Naive thymus-derived CD8-positive, alpha-beta T cell (primary cell): ENCODE measurements at regions not wholly inside any gene's neighbourhood (a gene's known extent, or its start where the extent isn't known, plus 50 kb on each side); places are given as distances from the start of the nearest gene placed in this dataset.
"Not testable (repeated sequence)": the region's sequence is repeated elsewhere in the genome, so short reads cannot be mapped to it uniquely, and the experiment has no call there.

Experiments
- ATAC-seq, 2 donors: fragments of 150-1000 bp; cut with Tn5 transposase in 1 of 2; sonication (Bioruptor Pico), chemical (Tn5 transposase) in 1 of 2; 1 replicate in 1 of 2; 2 replicates in 1 of 2; pipeline ENCODE4 v1.10.0; 2021; ENCODE audit warnings: mild to moderate bottlenecking in 2 of 2, moderate library complexity in 2 of 2
- POLR2A ChIA-PET: fragments of 350-600 bp; sonication (Branson Sonifier 250); formaldehyde crosslinking; loops from one replicate; lab custom pipeline; 2021; ENCODE audit warnings: antibody characterized with exemption; lab: Charles Lee
- DNase-seq, 10 donors: peaks; one replicate each; pipeline versions ENCODE4 v3.0.0 to v3.0.0-alpha.2; 2020 to 2022
- H3K27ac Mint-ChIP-seq, 10 donors: one replicate each; pipeline ENCODE4 v1.8.0; 2020 to 2022; ENCODE audit warnings: mild to moderate bottlenecking in 10 of 10, mixed read lengths in 10 of 10, moderate library complexity in 4 of 10, inconsistent platforms in 1 of 10
- H3K27me3 Mint-ChIP-seq, 5 donors: one replicate each; pipeline ENCODE4 v1.8.0; 2021 to 2022; ENCODE audit warnings: mixed read lengths in 5 of 5
- H3K36me3 Mint-ChIP-seq, 3 donors: one replicate each; pipeline ENCODE4 v1.8.0; 2020 to 2022; ENCODE audit warnings: mixed read lengths in 3 of 3, mild to moderate bottlenecking in 2 of 3, inconsistent platforms in 1 of 3
- H3K4me1 Mint-ChIP-seq, 4 donors: one replicate each; pipeline ENCODE4 v1.8.0; 2021 to 2022; ENCODE audit warnings: mixed read lengths in 4 of 4
- H3K4me3 Mint-ChIP-seq, 10 donors: one replicate each; pipeline ENCODE4 v1.8.0; 2020 to 2022; ENCODE audit warnings: mild to moderate bottlenecking in 10 of 10, mixed read lengths in 10 of 10, moderate library complexity in 6 of 10, inconsistent platforms in 1 of 10
- H3K9me3 Mint-ChIP-seq, 9 donors: one replicate each; pipeline ENCODE4 v1.8.0; 2020 to 2022; ENCODE audit warnings: mixed read lengths in 9 of 9, mild to moderate bottlenecking in 3 of 9, inconsistent platforms in 1 of 9, moderate library complexity in 1 of 9

DNA sequence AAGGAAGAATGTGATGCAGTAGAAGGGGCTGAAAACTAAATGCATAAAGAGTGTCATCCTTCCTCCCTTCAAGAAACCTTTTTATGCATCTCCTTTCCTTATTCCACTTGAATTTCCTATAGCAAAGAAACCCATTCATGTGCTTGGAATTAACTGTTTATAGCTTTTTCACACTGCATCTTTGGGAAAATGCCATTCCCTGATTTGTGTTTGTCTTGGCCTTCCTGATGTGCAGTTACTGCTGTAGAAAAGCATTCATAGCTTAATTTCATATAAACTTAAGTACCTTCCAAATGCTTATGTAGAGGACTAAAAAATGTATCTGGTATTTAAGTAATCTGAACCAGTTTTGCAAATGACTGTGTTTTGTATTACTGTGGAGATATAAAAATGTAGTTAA lies 61.8 kb downstream of the SDR9C7 start:
- Mint-ChIP-seq H3K9me3 (peaks cover 0 to 10% (median 2%) of the 10 kb centered on the region in 9 donors), H3K27ac (no peak overlapping the region), H3K27me3 (peaks cover 6 to 20% (median 8%) of the 10 kb centered on the region in 5 donors), H3K4me3 (no peak overlapping the region), H3K36me3 (peaks cover 0 to 13% (median 6%) of the 10 kb centered on the region in 3 donors), H3K4me1 (no peaks in the 10 kb centered on the region)
- DNase-seq: no peak
- ATAC-seq: no peak
- POLR2A ChIA-PET: no interaction called here

DNA sequence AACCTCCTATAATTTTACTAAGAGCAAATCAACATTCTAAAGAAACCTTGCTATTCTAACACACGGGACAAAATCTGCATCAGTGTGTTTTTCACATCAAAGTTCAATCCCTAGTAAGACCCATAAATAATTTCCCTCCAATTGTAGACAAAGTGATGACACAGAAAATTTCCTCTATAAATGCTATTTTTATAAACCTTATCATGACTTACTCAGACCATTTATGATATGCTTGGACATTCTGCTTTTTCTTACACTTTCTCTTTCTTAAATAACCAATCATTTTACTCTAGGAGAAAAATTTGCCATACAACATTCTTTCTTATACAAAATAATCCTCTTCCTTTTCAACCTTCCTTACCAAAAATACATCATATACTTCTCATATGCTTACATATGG lies 67.0 kb downstream of the SDR9C7 start:
- Mint-ChIP-seq H3K4me3 (no peak overlapping the region), H3K9me3 (peaks cover 0 to 55% (median 33%) of the 10 kb centered on the region in 9 donors), H3K27ac (no peak overlapping the region), H3K4me1 (no peaks in the 10 kb centered on the region), H3K27me3 (peaks cover 7 to 17% (median 10%) of the 10 kb centered on the region in 5 donors), H3K36me3 (peaks cover 2 to 36% (median 20%) of the 10 kb centered on the region in 3 donors)
- DNase-seq (no peak), ATAC-seq (no peak)
- POLR2A ChIA-PET: no interaction called here

DNA sequence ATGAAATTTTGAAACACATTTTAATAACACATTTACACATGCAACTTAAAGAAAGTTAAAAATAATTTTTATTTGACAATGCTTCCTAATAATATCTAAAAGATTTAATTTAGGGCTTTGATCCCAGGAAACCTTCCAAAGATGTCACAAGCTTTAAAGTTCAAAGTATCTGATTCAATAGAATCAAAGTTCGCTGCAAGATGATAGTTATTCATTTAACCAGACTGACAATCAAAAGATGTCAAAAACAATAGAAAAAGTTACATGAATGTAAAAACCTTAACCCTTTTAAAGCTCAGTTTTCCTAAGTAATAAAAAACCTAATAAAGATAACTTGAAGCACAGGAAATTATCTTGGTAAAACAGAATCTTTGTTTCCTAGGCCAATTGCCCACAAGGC lies 67.7 kb downstream of the SDR9C7 start:
- no peak overlapping the region for H3K27ac Mint-ChIP-seq
- no peak overlapping the region for H3K4me3 Mint-ChIP-seq
- peaks cover 2 to 41% (median 22%) of the 10 kb centered on the region in 3 donors for H3K36me3 Mint-ChIP-seq
- H3K4me1 Mint-ChIP-seq: no peaks in the 10 kb centered on the region
- H3K9me3 Mint-ChIP-seq: peaks cover 0 to 63% (median 37%) of the 10 kb centered on the region in 9 donors
- DNase-seq: no peak
- no peak for ATAC-seq
- POLR2A ChIA-PET: no interaction called here
- peaks cover 8 to 18% (median 15%) of the 10 kb centered on the region in 5 donors for H3K27me3 Mint-ChIP-seq

DNA sequence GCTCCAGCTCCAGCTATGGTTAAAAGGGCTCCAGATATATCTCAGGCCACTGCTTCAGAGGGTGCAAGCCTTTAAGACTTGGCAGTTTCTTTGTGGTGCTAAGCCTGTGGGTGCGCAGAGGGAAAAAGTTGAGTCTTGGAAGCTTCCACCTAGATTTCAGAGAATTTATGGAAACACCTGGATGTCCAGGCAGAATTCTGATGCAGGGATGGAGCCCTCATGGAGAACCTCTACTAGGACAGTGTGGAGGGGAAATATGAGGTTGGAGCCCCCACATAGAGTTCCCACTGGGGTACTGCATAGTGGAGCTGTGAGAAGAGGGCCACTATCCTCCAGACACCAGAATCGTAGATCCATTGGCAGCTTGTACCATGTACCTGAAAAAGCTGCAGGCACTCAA lies 69.9 kb downstream of the SDR9C7 start:
- H3K36me3 Mint-ChIP-seq: peaks cover 2 to 48% (median 23%) of the 10 kb centered on the region in 3 donors
- ATAC-seq (no peak), DNase-seq (no peak)
- peaks cover 11 to 29% (median 18%) of the 10 kb centered on the region in 5 donors for H3K27me3 Mint-ChIP-seq
- no peak overlapping the region for H3K4me3 Mint-ChIP-seq
- H3K27ac Mint-ChIP-seq: no peak overlapping the region
- POLR2A ChIA-PET: no interaction called here
- H3K4me1 Mint-ChIP-seq: no peaks in the 10 kb centered on the region
- H3K9me3 Mint-ChIP-seq: peaks cover 0 to 69% (median 41%) of the 10 kb centered on the region in 9 donors

DNA sequence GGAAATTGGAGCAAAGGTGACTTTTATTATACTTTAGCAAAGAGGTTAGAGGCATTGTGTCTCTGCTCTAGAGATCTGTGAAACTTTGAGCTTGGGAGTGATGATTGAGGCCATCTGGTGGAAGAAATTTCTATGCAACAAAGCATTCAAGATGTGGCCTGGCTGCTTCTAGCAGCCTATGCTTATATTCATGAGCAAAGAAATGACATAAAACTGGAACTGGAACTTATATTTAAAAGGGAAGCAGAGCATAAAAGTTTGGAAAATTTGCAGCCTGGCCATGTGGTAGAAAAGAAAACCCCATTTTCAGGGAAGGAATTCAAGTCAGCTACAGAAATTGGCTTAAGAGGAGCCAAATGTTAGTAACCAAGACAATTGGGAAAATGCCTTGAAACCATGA lies 70.4 kb downstream of the SDR9C7 start:
- POLR2A ChIA-PET: no interaction called here
- Mint-ChIP-seq H3K4me3 (no peak overlapping the region), H3K27ac (peak overlapping the region in 1 of 10 donors; percentile 58), H3K27me3 (peaks cover 11 to 28% (median 19%) of the 10 kb centered on the region in 5 donors), H3K4me1 (no peaks in the 10 kb centered on the region), H3K9me3 (peaks cover 0 to 69% (median 41%) of the 10 kb centered on the region in 9 donors), H3K36me3 (peaks cover 2 to 45% (median 23%) of the 10 kb centered on the region in 3 donors)
- DNase-seq: no peak
- ATAC-seq: no peak

DNA sequence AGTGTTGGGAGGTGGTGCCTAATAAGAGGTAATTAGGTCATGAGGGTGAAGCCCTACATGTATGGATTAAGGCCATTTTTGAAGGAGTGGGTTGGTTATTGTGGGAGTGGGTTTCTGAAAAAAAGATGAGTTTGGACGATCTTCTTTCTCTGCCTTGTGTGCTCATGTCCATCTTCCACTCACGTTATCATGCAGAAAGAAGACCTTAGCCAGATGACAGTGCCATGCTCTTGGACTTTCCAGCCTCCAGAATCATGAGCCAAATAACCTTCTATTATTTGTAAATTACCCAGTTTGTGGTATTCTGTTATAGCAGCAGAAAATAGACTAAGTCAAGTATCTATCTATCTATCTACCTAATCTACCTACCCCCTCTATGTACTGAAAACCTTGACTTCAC lies 71.9 kb downstream of the SDR9C7 start:
- Mint-ChIP-seq H3K9me3 (peaks cover 0 to 59% (median 37%) of the 10 kb centered on the region in 9 donors), H3K4me3 (no peak overlapping the region), H3K4me1 (no peaks in the 10 kb centered on the region), H3K36me3 (peaks cover 2 to 35% (median 21%) of the 10 kb centered on the region in 3 donors), H3K27ac (no peak overlapping the region), H3K27me3 (peaks cover 7 to 22% (median 17%) of the 10 kb centered on the region in 5 donors)
- DNase-seq: no peak
- ATAC-seq: no peak
- POLR2A ChIA-PET: no interaction called here

DNA sequence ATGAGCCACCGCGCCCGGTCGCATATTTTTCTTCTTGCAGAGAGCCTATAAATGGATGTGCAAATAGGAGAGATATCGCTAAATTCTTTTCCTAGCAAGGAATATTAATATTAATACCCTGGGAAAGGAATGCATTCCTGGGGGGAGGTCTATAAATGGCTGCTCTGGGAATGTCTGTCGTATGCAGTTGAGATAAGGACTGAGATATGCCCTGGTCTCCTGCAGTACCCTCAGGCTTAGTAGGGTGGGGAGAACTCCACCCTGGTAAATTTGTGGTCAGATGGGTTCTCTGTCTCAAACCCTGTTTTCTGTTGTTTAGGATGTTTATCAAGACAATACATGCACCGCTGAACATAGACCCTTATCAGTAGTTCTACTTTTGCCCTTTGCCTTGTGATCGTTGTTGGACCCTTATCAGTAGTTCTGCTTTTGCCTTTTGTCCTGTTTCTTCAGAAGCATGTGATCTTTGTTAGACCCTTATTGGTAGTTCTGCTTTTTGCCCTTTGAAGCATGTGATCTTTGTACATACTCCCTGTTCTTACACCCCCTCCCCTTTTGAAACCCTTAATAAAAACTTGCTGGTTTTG lies 80.7 kb downstream of the SDR9C7 start:
- H3K27me3 Mint-ChIP-seq: peaks cover 6 to 28% (median 14%) of the 10 kb centered on the region in 5 donors
- H3K4me1 Mint-ChIP-seq, H3K36me3 Mint-ChIP-seq, DNase-seq, H3K27ac Mint-ChIP-seq, ATAC-seq, POLR2A ChIA-PET: not testable (repeated sequence)
- H3K4me3 Mint-ChIP-seq: peak overlapping the region in 1 of 10 donors; percentile 7
- peaks cover 0 to 33% (median 9%) of the 10 kb centered on the region in 9 donors for H3K9me3 Mint-ChIP-seq

DNA sequence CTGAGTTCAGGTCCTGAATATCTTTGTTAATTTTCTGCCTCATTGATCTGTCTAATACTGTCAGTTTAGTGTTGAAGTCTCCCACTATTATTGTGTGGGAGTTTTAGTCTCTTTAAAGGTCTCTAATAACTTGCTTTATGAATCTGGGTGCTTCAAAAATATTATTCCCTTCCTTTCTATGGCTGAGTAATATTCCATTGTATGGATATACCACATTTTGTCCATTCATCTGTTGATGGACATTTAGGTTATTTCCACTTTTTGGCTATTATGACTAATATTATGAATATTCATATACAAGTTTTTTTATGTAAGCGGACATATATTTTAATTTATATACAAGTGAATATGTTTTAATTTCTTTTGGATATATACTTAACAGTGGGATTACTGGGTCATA lies 82.7 kb downstream of the SDR9C7 start:
- no peak overlapping the region for H3K4me3 Mint-ChIP-seq
- H3K4me1 Mint-ChIP-seq: peaks cover 0 to 2% (median under 1%) of the 10 kb centered on the region in 4 donors
- peaks cover 0 to 20% (median 7%) of the 10 kb centered on the region in 5 donors for H3K27me3 Mint-ChIP-seq
- H3K27ac Mint-ChIP-seq: no peak overlapping the region
- POLR2A ChIA-PET: no interaction called here
- no peak for DNase-seq
- ATAC-seq: no peak
- H3K9me3 Mint-ChIP-seq: peaks cover 0 to 33% (median 9%) of the 10 kb centered on the region in 9 donors
- H3K36me3 Mint-ChIP-seq: peaks cover 0 to 7% (median 6%) of the 10 kb centered on the region in 3 donors

DNA sequence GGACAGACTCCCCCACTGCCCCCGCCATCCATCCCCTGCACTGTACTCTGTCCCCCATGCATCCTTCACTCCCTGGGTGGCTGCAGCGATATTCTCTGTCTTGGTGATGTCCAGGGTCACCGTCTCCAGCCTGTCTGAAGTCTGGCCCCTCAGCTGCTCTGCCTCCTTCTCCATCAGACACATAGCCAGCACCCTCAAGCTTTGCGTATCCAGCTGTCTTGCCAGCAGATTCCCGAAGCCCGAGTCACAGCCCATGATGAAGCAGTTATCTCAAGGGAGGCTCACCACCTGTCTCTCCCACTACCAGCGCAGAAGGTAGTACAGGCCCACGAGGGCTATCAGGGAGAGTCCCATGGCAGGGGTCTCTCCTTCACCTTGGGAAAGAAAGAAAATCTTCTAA lies 77.8 kb downstream of the HSD17B6 start:
- H3K27ac Mint-ChIP-seq: peak overlapping the region in 1 of 10 donors; percentile 3
- DNase-seq (no peak), ATAC-seq (no peak)
- H3K27me3 Mint-ChIP-seq: peaks cover 0 to 6% (median 0%) of the 10 kb centered on the region in 5 donors
- no peak overlapping the region for H3K4me3 Mint-ChIP-seq
- H3K36me3 Mint-ChIP-seq: no peaks in the 10 kb centered on the region
- POLR2A ChIA-PET: no interaction called here
- H3K4me1 Mint-ChIP-seq: peaks cover 14 to 19% (median 16%) of the 10 kb centered on the region in 4 donors
- peaks cover 0 to 2% (median 0%) of the 10 kb centered on the region in 9 donors for H3K9me3 Mint-ChIP-seq

DNA sequence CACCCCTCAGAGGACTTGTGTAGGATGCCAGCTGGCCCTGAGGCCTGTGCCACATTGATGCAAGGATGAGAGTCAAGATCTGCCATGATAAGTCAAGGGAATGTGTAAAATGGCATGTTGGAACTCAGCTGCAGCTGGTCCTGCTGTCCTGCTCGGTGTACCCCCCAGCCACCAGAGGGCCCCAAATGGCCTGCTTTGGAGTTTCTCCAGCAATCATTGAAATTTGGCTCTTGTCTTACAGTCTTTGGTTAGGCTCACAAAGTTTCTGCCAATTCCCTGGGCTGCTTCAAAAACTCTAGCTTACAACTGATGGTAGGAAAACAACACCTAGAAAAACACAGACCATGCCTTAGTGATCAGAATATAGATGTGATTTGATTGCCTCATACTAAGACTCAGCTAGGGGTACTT lies 76.8 kb downstream of the HSD17B6 start:
- DNase-seq: peak in 3 of 10 donors; percentile 2 to 22 (median 11)
- Mint-ChIP-seq H3K36me3 (no peaks in the 10 kb centered on the region), H3K27ac (no peak overlapping the region), H3K4me3 (no peak overlapping the region), H3K4me1 (peaks cover 14 to 22% (median 16%) of the 10 kb centered on the region in 4 donors), H3K27me3 (peaks cover 0 to 5% (median 0%) of the 10 kb centered on the region in 5 donors), H3K9me3 (peaks cover 0 to 2% (median 0%) of the 10 kb centered on the region in 9 donors)
- POLR2A ChIA-PET: no interaction called here
- no peak for ATAC-seq

DNA sequence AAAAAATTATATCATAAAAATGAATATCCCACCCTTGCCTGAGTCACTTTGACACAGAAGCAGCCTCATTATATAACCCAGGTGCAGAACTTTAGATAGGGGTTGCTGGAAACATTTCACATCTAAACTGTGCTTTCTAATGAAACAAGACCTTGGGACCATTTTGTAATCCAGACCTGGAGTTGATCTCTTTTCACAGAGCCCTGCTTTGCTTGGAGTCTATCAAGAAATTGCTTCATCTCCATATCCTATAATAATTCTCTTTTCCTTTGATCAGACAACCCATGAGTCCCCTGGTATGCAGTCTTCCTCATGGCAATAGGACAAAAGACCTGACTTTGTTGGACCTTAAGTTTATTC lies 76.3 kb downstream of the HSD17B6 start:
- Mint-ChIP-seq H3K4me3 (no peak overlapping the region), H3K27me3 (peaks cover 0 to 5% (median 0%) of the 10 kb centered on the region in 5 donors), H3K9me3 (peaks cover 0 to 2% (median 0%) of the 10 kb centered on the region in 9 donors), H3K27ac (no peak overlapping the region), H3K4me1 (peaks cover 14 to 22% (median 16%) of the 10 kb centered on the region in 4 donors), H3K36me3 (no peaks in the 10 kb centered on the region)
- DNase-seq (no peak), ATAC-seq (no peak)
- POLR2A ChIA-PET: no interaction called here

DNA sequence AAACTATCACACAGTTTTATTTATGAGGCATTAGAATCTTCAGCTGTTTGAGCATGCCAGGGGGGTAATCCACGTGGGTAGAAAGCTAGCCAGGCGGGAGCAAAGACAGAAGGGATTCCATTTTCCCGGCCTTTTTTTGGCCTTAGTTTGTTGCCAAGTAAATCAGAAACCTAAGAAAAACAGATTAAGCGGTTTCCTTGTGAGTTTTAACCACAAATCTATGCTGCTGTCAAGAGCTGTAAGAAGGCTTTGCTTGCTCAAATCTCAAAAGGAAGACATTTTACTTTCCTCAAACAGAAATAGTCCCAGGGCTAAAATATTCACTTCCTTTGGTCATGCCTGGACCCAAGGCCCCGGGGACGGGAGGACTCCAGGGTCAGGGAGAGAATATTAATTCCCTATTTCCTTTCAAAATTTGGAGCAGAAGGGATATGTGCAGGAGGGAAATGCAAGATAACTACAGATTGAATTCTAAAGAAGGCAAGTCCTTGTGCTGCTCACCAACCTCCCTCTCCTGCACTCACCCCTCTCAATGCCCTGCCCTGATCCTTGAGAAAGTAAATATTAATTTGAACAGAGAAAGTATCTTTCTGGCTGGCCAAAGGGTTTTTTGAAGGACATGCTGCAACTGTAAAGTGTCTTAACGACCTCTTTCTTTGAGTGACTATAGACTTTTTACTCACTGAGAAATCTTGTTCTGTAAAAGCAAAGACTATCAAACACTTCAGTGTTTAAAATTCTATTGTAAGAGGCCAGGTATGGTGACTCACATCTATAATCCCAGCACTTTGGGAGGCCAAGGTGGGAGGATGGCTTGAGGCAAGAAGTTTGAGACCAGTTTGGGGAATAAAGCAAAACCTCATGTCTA lies 75.7 kb downstream of the HSD17B6 start:
- POLR2A ChIA-PET: no interaction called here
- Mint-ChIP-seq H3K27me3 (peaks cover 0 to 5% (median 0%) of the 10 kb centered on the region in 5 donors), H3K4me1 (peaks cover 14 to 22% (median 16%) of the 10 kb centered on the region in 4 donors), H3K4me3 (no peak overlapping the region), H3K9me3 (peaks cover 0 to 2% (median 0%) of the 10 kb centered on the region in 9 donors), H3K36me3 (no peaks in the 10 kb centered on the region), H3K27ac (no peak overlapping the region)
- ATAC-seq: no peak
- no peak for DNase-seq
